GM10266 (cell line): ENCODE measurements at regions not wholly inside any gene's neighbourhood (a gene's known extent, or its start where the extent isn't known, plus 50 kb on each side); places are given as distances from the start of the nearest gene placed in this dataset.
"Not testable (repeated sequence)": the region's sequence is repeated elsewhere in the genome, so short reads cannot be mapped to it uniquely, and the experiment has no call there.

Experiments used
- DNase-seq: peaks from one replicate; pipeline ENCODE4 v3.0.0; 2012; ENCODE audit errors: extremely low spot score
- TF ChIP-seq, protein P1 (sequence below): IDR thresholded peaks from 2 replicates; pipeline ENCODE4 v1.5.1; 2012; ENCODE audit warnings: mild to moderate bottlenecking, low read depth; ENCODE audit not compliant: control insufficient read depth, insufficient read depth; ENCODE audit errors: missing control alignments

- no peak for DNase-seq
- TF ChIP-seq, protein P1, sequence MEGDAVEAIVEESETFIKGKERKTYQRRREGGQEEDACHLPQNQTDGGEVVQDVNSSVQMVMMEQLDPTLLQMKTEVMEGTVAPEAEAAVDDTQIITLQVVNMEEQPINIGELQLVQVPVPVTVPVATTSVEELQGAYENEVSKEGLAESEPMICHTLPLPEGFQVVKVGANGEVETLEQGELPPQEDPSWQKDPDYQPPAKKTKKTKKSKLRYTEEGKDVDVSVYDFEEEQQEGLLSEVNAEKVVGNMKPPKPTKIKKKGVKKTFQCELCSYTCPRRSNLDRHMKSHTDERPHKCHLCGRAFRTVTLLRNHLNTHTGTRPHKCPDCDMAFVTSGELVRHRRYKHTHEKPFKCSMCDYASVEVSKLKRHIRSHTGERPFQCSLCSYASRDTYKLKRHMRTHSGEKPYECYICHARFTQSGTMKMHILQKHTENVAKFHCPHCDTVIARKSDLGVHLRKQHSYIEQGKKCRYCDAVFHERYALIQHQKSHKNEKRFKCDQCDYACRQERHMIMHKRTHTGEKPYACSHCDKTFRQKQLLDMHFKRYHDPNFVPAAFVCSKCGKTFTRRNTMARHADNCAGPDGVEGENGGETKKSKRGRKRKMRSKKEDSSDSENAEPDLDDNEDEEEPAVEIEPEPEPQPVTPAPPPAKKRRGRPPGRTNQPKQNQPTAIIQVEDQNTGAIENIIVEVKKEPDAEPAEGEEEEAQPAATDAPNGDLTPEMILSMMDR: no peak
These were observed 1200.5 kb downstream of the BRD1 start for GRCh38 chr22:48627203-48627602.

- TF ChIP-seq, protein P1: no peak
- no peak for DNase-seq
These were observed 1203.3 kb downstream of the BRD1 start for GRCh38 chr22:48624401-48624800.

GRCh38 chr22:48622891-48623545, 1204.7 kb downstream of the BRD1 start:
- TF ChIP-seq, protein P1: no peak
- DNase-seq: no peak

- TF ChIP-seq, protein P1: no peak
- no peak for DNase-seq
These were observed 1206.6 kb downstream of the BRD1 start for GRCh38 chr22:48621085-48621484.

GRCh38 chr22:48620460-48620859, 1207.2 kb downstream of the BRD1 start:
- not testable (repeated sequence) for DNase-seq

DNA sequence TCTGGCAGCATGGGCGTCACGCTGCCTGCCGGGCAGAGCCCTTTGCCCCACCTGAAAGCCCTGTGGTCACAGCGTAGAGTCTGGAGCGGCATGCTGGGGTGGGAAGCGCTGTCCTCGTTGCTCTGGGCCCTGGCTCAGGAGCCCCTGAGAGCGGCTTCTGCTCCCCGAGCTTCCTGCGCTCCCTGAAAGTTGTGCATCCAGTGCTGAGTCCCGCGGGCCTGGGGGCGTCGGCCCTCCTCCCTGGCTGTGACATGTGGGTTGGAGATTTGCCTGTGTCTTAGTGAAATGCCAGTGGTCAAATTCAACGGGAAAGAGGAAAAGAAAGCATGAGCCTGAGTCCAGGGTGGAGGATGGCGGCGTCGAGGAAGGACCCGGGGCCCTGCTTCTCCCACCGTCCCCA, 1208.0 kb downstream of the BRD1 start:
- DNase-seq: no peak
- TF ChIP-seq, protein P1: no peak

DNA sequence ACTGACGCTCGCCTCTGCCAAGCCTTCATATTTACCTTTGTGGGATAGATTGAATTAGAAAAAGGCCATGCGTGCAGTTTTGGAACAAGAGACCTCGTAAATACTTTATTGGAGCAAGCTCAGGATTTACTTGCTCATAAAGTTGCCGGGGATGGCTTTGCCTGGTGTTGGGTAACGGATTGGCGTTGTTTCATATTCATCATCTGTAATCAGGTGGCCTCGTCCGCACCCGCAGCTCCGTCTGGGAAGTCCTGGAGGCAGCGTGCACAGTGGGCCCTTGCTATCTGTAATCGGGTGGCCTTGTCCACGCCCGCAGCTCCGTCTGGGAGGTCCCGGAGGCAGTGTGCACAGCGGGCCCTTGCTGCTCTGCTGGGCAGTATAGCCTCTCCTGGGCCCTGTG, 1209.3 kb downstream of the BRD1 start:
- DNase-seq: no peak

More for the DNA sequence above, 1209.3 kb downstream of the BRD1 start:
- TF ChIP-seq, protein P1: no peak
